H1 (cell line): ENCODE measurements at regions not wholly inside any gene's neighbourhood (a gene's known extent, or its start where the extent isn't known, plus 50 kb on each side); places are given as distances from the start of the nearest gene placed in this dataset.

Experiments used
- CTCF ChIA-PET: fragments of 300-600 bp; sonication (Branson Sonifier 250); formaldehyde crosslinking; loops from one replicate; lab custom pipeline; 2021; ENCODE audit not compliant: partially characterized antibody; lab: Charles Lee
- POLR2A ChIA-PET: fragments of 300-600 bp; sonication (Branson Sonifier 250); formaldehyde crosslinking; loops from one replicate; lab custom pipeline; 2021; ENCODE audit warnings: inconsistent platforms; ENCODE audit not compliant: partially characterized antibody; lab: Charles Lee
- DNase-seq, 2 experiments: peaks; one replicate each; pipeline versions ENCODE4 v3.0.0 to v3.0.0-alpha.2; 2010 to 2022; ENCODE audit warnings: low spot score in 2 of 2, low read depth in 1 of 2, mixed read lengths in 1 of 2
- FAIRE-seq: peaks from 2 replicates; lab custom pipeline; 2011; peaks lifted over from hg19 to GRCh38; lab: Jason Lieb, UNC
- H2AFZ ChIP-seq: 2 replicates; pipeline ENCODE4 v1.8.1; 2012; ENCODE audit warnings: low read length, inconsistent platforms
- H2AK5ac ChIP-seq: 2 replicates; pipeline ENCODE4 v1.6.1; 2013; ENCODE audit warnings: low read depth, low read length
- H2BK120ac ChIP-seq: replicated peaks from 2 replicates; pipeline ENCODE3; 2013; ENCODE audit warnings: low read depth, low read length, inconsistent platforms
- H2BK12ac ChIP-seq: 2 replicates; pipeline ENCODE4 v1.6.1; 2013; ENCODE audit warnings: low read depth, low read length
- H2BK15ac ChIP-seq: 2 replicates; pipeline ENCODE4 v1.6.1; 2013; ENCODE audit warnings: low read length
- H2BK20ac ChIP-seq: 2 replicates; pipeline ENCODE4 v1.6.1; 2013; ENCODE audit warnings: low read length
- H2BK5ac ChIP-seq: 2 replicates; pipeline ENCODE4 v1.6.1; 2013; ENCODE audit warnings: low read depth, low read length
- H3K14ac ChIP-seq: 2 replicates; pipeline ENCODE4 v1.6.1; 2013; ENCODE audit warnings: inconsistent platforms; ENCODE audit not compliant: insufficient read length
- H3K18ac ChIP-seq: 2 replicates; pipeline ENCODE4 v1.6.1; 2013; ENCODE audit warnings: low read length; ENCODE audit errors: extremely low read depth
- H3K23ac ChIP-seq: 2 replicates; pipeline ENCODE4 v1.6.1; 2013; ENCODE audit warnings: inconsistent platforms; ENCODE audit not compliant: insufficient read length
- H3K23me2 ChIP-seq: 2 replicates; pipeline ENCODE4 v1.6.1; 2013; ENCODE audit warnings: low read depth, low read length
- H3K27ac ChIP-seq: 2 replicates; pipeline ENCODE4 v1.6.1; 2011; ENCODE audit warnings: low read depth, low read length, inconsistent platforms
- H3K27me3 ChIP-seq, 4 experiments: replicated peaks in 1 of 4; 1 replicate in 1 of 4; 2 replicates in 3 of 4; pipeline versions ENCODE4 v1.6.1 to v1.8.1; 2011 to 2013; ENCODE audit warnings: low read length in 3 of 4, mild to moderate bottlenecking in 3 of 4, inconsistent platforms in 2 of 4, mixed read lengths in 2 of 4, moderate library complexity in 1 of 4; ENCODE audit not compliant: control insufficient read depth in 3 of 4, insufficient read depth in 3 of 4; ENCODE audit errors: extremely low read depth in 1 of 4
- H3K36me3 ChIP-seq, 4 experiments: 2 replicates each; pipeline versions ENCODE4 v1.6.1 to v1.8.1; 2011 to 2013; ENCODE audit warnings: mild to moderate bottlenecking in 4 of 4, low read length in 3 of 4, moderate library complexity in 2 of 4, control low read depth in 1 of 4, inconsistent platforms in 1 of 4; ENCODE audit not compliant: insufficient read depth in 4 of 4, control insufficient read depth in 2 of 4
- H3K4ac ChIP-seq: replicated peaks from 2 replicates; pipeline ENCODE3; 2013; ENCODE audit warnings: low read length, low read depth, mixed read lengths, inconsistent platforms; ENCODE audit not compliant: insufficient read length
- H3K4me1 ChIP-seq, 4 experiments: replicated peaks in 1 of 4; 1 replicate in 1 of 4; 2 replicates in 3 of 4; pipeline versions ENCODE4 v1.6.1 to v1.8.1; 2011 to 2013; ENCODE audit warnings: low read length in 3 of 4, inconsistent platforms in 2 of 4, mixed read lengths in 1 of 4; ENCODE audit not compliant: insufficient read depth in 4 of 4, control insufficient read depth in 3 of 4
- H3K4me2 ChIP-seq, 2 experiments: 2 replicates each; pipeline versions ENCODE4 v1.6.1 to v1.8.1; 2011 to 2013; ENCODE audit warnings: low read depth in 2 of 2, low read length in 2 of 2, control low read depth in 1 of 2, inconsistent platforms in 1 of 2, mild to moderate bottlenecking in 1 of 2; ENCODE audit not compliant: insufficient read depth in 1 of 2
- H3K4me3 ChIP-seq, 4 experiments: fragments of 200-600, 300-600 bp in 1 of 4; sonication (generic), shearing (Covaris generic), sonication (Bioruptor Twin) in 1 of 4; 2 replicates each; pipeline versions ENCODE4 v1.5.1 to v1.8.1; 2011 to 2016; ENCODE audit warnings: low read length in 4 of 4, low read depth in 3 of 4, control low read depth in 2 of 4, inconsistent platforms in 2 of 4, mild to moderate bottlenecking in 2 of 4, mixed read lengths in 1 of 4, moderate library complexity in 1 of 4; ENCODE audit not compliant: insufficient read depth in 2 of 4; ENCODE audit errors: extremely low read depth in 1 of 4
- H3K56ac ChIP-seq: replicated peaks from 2 replicates; pipeline ENCODE3; 2013; ENCODE audit warnings: low read depth, mild to moderate bottlenecking, mixed read lengths, low read length, inconsistent platforms; ENCODE audit not compliant: insufficient read length
- H3K79me1 ChIP-seq: 2 replicates; pipeline ENCODE4 v1.6.1; 2013; ENCODE audit warnings: low read depth, low read length, control low read depth
- H3K79me2 ChIP-seq, 2 experiments: 2 replicates each; pipeline versions ENCODE4 v1.6.1 to v1.8.1; 2012 to 2013; ENCODE audit warnings: low read length in 2 of 2, mild to moderate bottlenecking in 2 of 2, inconsistent platforms in 1 of 2; ENCODE audit not compliant: insufficient read depth in 2 of 2, control insufficient read depth in 1 of 2
- H3K9ac ChIP-seq, 4 experiments: replicated peaks in 1 of 4; 1 replicate in 1 of 4; 2 replicates in 3 of 4; pipeline versions ENCODE4 v1.6.1 to v1.8.1; 2011 to 2013; ENCODE audit warnings: low read depth in 3 of 4, low read length in 3 of 4, control low read depth in 2 of 4, mild to moderate bottlenecking in 2 of 4, moderate library complexity in 2 of 4, inconsistent platforms in 1 of 4; ENCODE audit errors: extremely low read depth in 1 of 4
- H3K9me3 ChIP-seq, 2 experiments: 2 replicates each; pipeline versions ENCODE4 v1.6.1 to v1.8.1; 2012 to 2013; ENCODE audit warnings: mild to moderate bottlenecking in 2 of 2, moderate library complexity in 2 of 2, control low read depth in 1 of 2, inconsistent platforms in 1 of 2, low read depth in 1 of 2, low read length in 1 of 2, mixed read lengths in 1 of 2; ENCODE audit not compliant: insufficient read depth in 2 of 2
- H4K20me1 ChIP-seq, 2 experiments: replicated peaks in 1 of 2; 2 replicates each; pipeline versions ENCODE3 to v1.8.1; 2011 to 2013; ENCODE audit warnings: inconsistent platforms in 2 of 2, low read length in 2 of 2, mild to moderate bottlenecking in 1 of 2; ENCODE audit not compliant: insufficient read depth in 2 of 2, control insufficient read depth in 1 of 2
- H4K5ac ChIP-seq: 2 replicates; pipeline ENCODE4 v1.6.1; 2013; ENCODE audit warnings: low read length, low read depth, mixed read lengths, inconsistent platforms; ENCODE audit not compliant: insufficient read length
- H4K8ac ChIP-seq: 2 replicates; pipeline ENCODE4 v1.8.0; 2013; ENCODE audit warnings: mild to moderate bottlenecking, moderate library complexity, low read length, inconsistent platforms; ENCODE audit not compliant: insufficient read depth; ENCODE audit errors: extremely low read depth
- H4K91ac ChIP-seq: replicated peaks from 2 replicates; pipeline ENCODE3; 2013; ENCODE audit warnings: low read length, mixed read lengths, inconsistent platforms; ENCODE audit not compliant: insufficient read length
- TCF12 ChIP-seq: IDR thresholded peaks from 2 replicates; pipeline ENCODE4 v1.6.1; 2011; ENCODE audit warnings: low read depth, mild to moderate bottlenecking, low read length
- WGBS, 2 experiments: shearing (Covaris generic) in 1 of 2; methylation state at CpG; one replicate each; pipeline versions ENCODE4 v1.1.6 to v1.1.7; 2013 to 2015; ENCODE audit warnings: low lambda C conversion rate in 2 of 2, mixed read lengths in 2 of 2, inconsistent platforms in 1 of 2, low coverage in 1 of 2, missing lambda C conversion rate in 1 of 2; ENCODE audit not compliant: insufficient replicate concordance in 2 of 2, insufficient coverage in 1 of 2, insufficient read length in 1 of 2; ENCODE audit errors: extremely low coverage in 1 of 2, missing lambda C conversion rate in 1 of 2; 5-methylcytosine and 5-hydroxymethylcytosine counted together

DNA sequence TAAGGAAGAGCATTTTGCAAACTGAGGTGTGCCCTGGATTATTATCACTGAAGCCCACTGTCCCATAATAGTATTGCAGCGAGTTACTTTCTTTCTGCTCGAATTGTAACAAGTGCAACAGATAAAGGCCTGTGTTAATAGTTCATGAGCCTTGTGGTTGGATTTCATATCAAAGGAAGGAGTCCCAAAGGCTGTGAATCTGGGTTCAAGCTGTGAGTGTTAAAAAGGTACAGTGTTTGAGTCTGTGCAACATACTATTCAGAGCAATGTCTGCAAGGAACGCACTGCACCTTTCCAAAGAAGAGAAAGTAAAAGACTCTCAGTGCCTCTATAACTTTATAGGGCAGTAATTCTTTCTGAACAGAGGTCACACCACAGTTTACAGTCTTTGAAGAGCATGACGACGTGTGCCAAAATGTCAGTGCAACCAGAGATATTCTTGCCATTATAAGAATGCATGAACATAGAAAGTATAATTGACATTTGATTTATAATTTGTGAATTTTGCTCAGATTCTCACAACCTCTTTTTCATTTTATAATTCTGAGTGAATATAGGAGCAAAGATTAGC, 79.1 kb downstream of the CDC7 start:
- no peak overlapping the region for H3K14ac ChIP-seq
- H3K79me2 ChIP-seq: no peaks in the 10 kb centered on the region
- no peak overlapping the region for H3K4me2 ChIP-seq
- ChIA-PET POLR2A (no interaction called here), CTCF (no interaction called here)
- no peaks in the 10 kb centered on the region for H3K9me3 ChIP-seq
- H2BK15ac ChIP-seq: no peak overlapping the region
- H3K79me1 ChIP-seq: no peaks in the 10 kb centered on the region
- H3K9ac ChIP-seq: no peak overlapping the region
- FAIRE-seq (no peak), DNase-seq (no peak)
- H2AK5ac ChIP-seq: no peak overlapping the region
- no peak overlapping the region for H4K5ac ChIP-seq
- H2BK120ac ChIP-seq: no peak overlapping the region
- H4K8ac ChIP-seq: no peak overlapping the region
- no peak overlapping the region for H3K56ac ChIP-seq
- 0 out of 2 replicates have a peak overlapping the region, but pooled peaks have one; percentile 27 for H2AFZ ChIP-seq
- no peak overlapping the region for H3K23ac ChIP-seq
- no peak overlapping the region for H3K27ac ChIP-seq
- WGBS, 2 experiments: 89% methylated on average over 5 of the region's 5 CpGs; no CpG with 5 or more reads in 1 of the 2 experiments
- H4K91ac ChIP-seq: no peak overlapping the region
- H3K36me3 ChIP-seq: no peaks in the 10 kb centered on the region
- no peak overlapping the region for H2BK5ac ChIP-seq
- no peak overlapping the region for H2BK12ac ChIP-seq
- H3K4me1 ChIP-seq: no peaks in the 10 kb centered on the region
- H2BK20ac ChIP-seq: no peak overlapping the region
- no peak overlapping the region for H3K4ac ChIP-seq
- H4K20me1 ChIP-seq: no peaks in the 10 kb centered on the region
- H3K4me3 ChIP-seq: no peak overlapping the region
- H3K27me3 ChIP-seq: no peaks in the 10 kb centered on the region
- no peaks in the 10 kb centered on the region for H3K23me2 ChIP-seq
- H3K18ac ChIP-seq: no peak overlapping the region
- TF ChIP-seq TCF12: no peak
